GM18870 (cell line): ENCODE measurements at regions not wholly inside any gene's neighbourhood (a gene's known extent, or its start where the extent isn't known, plus 50 kb on each side); places are given as distances from the start of the nearest gene placed in this dataset.
"Not testable (repeated sequence)": the region's sequence is repeated elsewhere in the genome, so short reads cannot be mapped to it uniquely, and the experiment has no call there.

Experiments
- ATAC-seq: cut with Tn5 transposase; IDR thresholded peaks from one replicate; pipeline ENCODE4 v1.9.1; 2021; ENCODE audit warnings: moderate library complexity; ENCODE audit not compliant: unreplicated experiment

GRCh38 chr5:105168806-105169205 is 1606.2 kb upstream of the NUDT12 start:
- no peak for ATAC-seq

GRCh38 chr5:105167092-105167491 is 1604.5 kb upstream of the NUDT12 start:
- no peak for ATAC-seq

GRCh38 chr5:105163547-105163946 is 1601.0 kb upstream of the NUDT12 start:
- ATAC-seq = no peak

GRCh38 chr5:105162557-105162956 is 1600.0 kb upstream of the NUDT12 start:
- not testable (repeated sequence) for ATAC-seq

- no peak for ATAC-seq
These were observed 1595.9 kb upstream of the NUDT12 start for GRCh38 chr5:105158526-105158925.

- no peak for ATAC-seq
These were observed 1587.7 kb upstream of the NUDT12 start for GRCh38 chr5:105150323-105150722.

- ATAC-seq = no peak
These were observed 1584.3 kb upstream of the NUDT12 start for GRCh38 chr5:105146867-105147266.

GRCh38 chr5:105145152-105145551 is 1582.6 kb upstream of the NUDT12 start:
- ATAC-seq = no peak

GRCh38 chr5:105134328-105134727 is 1571.7 kb upstream of the NUDT12 start:
- no peak for ATAC-seq

GRCh38 chr5:105133087-105133486 is 1570.5 kb upstream of the NUDT12 start:
- ATAC-seq = no peak

GRCh38 chr5:105132581-105132980 is 1570.0 kb upstream of the NUDT12 start:
- no peak for ATAC-seq

GRCh38 chr5:105131045-105131444 is 1568.5 kb upstream of the NUDT12 start:
- ATAC-seq = no peak

GRCh38 chr5:105101577-105101976 is 1539.0 kb upstream of the NUDT12 start:
- no peak for ATAC-seq

GRCh38 chr5:105088961-105089360 is 1526.4 kb upstream of the NUDT12 start:
- ATAC-seq = no peak

GRCh38 chr5:105088102-105088501 is 1525.5 kb upstream of the NUDT12 start:
- ATAC-seq = no peak

GRCh38 chr5:105057893-105058292 is 1495.3 kb upstream of the NUDT12 start:
- no peak for ATAC-seq

GRCh38 chr5:105057001-105057436 is 1494.4 kb upstream of the NUDT12 start:
- no peak for ATAC-seq

- no peak for ATAC-seq
These were observed 1491.8 kb upstream of the NUDT12 start for GRCh38 chr5:105054406-105054805.

GRCh38 chr5:105042623-105043022 is 1480.0 kb upstream of the NUDT12 start:
- no peak for ATAC-seq

- ATAC-seq = not testable (repeated sequence)
These were observed 1474.2 kb upstream of the NUDT12 start for GRCh38 chr5:105036814-105037213.

GRCh38 chr5:105034401-105034763 is 1471.8 kb upstream of the NUDT12 start:
- ATAC-seq = no peak

- no peak for ATAC-seq
These were observed 1471.2 kb upstream of the NUDT12 start for GRCh38 chr5:105033637-105034400.

- no peak for ATAC-seq
These were observed 1470.3 kb upstream of the NUDT12 start for GRCh38 chr5:105032917-105033316.
